ENCODE measurements at regions not wholly inside any gene's neighbourhood (a gene's known extent, or its start where the extent isn't known, plus 50 kb on each side); places are given as distances from the start of the nearest gene placed in this dataset.

DNA sequence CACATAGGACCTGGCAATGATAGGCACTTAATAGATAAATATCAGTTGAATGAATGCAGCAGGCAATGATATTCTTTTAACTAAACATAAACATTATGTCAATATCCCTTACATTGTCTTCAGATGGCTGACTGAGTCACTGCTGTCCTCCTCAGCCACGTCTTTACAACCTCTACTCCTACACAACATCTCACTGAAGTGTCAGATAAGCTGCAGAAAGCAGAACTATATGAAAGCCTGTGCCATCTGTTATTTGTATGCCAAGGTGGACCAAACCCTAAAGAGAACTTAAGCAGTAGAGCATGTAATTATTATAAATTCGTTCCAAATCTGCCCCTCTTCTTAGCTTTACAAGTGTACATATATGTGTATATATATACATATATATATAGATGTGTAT lies 271.2 kb downstream of the RASEF start:
- Histone ChIP-seq H4K8ac (ENCODE audit: low read depth, low read length) (no peak overlapping the region), H3K27me3 (ENCODE audit: insufficient read depth, low read length) (no peaks in the 10 kb centered on the region), H2BK12ac (ENCODE audit: low read length) (no peak overlapping the region), H2AK5ac (ENCODE audit: low read length) (no peak overlapping the region), H3K18ac (ENCODE audit: low read length) (no peak overlapping the region), H4K91ac (ENCODE audit: low read depth, low read length) (no peak overlapping the region), H4K12ac (ENCODE audit: low read depth, low read length) (no peak overlapping the region), H3K4me2 (ENCODE audit: low read length) (no peak overlapping the region), H3K79me1 (ENCODE audit: low read length) (no peaks in the 10 kb centered on the region), H3K9ac (ENCODE audit: low read length) (no peak overlapping the region), H3K27ac (ENCODE audit: low read depth, low read length) (no peak overlapping the region), H3K4me3 (ENCODE audit: low read depth, low read length) (no peak overlapping the region), H3K4ac (ENCODE audit: low read depth, low read length) (no peak overlapping the region), H3K23ac (ENCODE audit: low read length) (no peak overlapping the region), H2BK120ac (ENCODE audit: insufficient read depth, low read length, poor library complexity) (no peak overlapping the region), H2BK5ac (ENCODE audit: low read depth, low read length, poor library complexity) (no peak overlapping the region), H3K4me1 (ENCODE audit: control insufficient read depth in 1 of 2, insufficient read depth in 2 of 2, low read length in 2 of 2) (no peaks in the 10 kb centered on the region), H3K36me3 (ENCODE audit: control insufficient read depth in 1 of 2, insufficient read depth in 2 of 2, low read length in 2 of 2) (no peaks in the 10 kb centered on the region), H2AFZ (ENCODE audit: insufficient read depth, low read length, poor library complexity) (no peak overlapping the region), H3K14ac (ENCODE audit: low read length) (no peak overlapping the region), H3K79me2 (ENCODE audit: control insufficient read depth, insufficient read depth, low read length, poor library complexity) (no peaks in the 10 kb centered on the region), H3K9me3 (ENCODE audit: insufficient read depth, low read depth, low read length) (no peaks in the 10 kb centered on the region)
- DNase-seq, result no peak
- no CpG with 5 or more reads among the region's 2 CpGs for WGBS (ENCODE audit: extremely low coverage, insufficient coverage, insufficient read length)

- Histone ChIP-seq H3K79me1 (ENCODE audit: low read length) (no peaks in the 10 kb centered on the region), H3K36me3 (ENCODE audit: control insufficient read depth in 1 of 2, insufficient read depth in 2 of 2, low read length in 2 of 2) (no peaks in the 10 kb centered on the region), H3K23ac (ENCODE audit: low read length) (no peak overlapping the region), H3K4me2 (ENCODE audit: low read length) (no peak overlapping the region), H2BK12ac (ENCODE audit: low read length) (no peak overlapping the region), H4K91ac (ENCODE audit: low read depth, low read length) (no peak overlapping the region), H3K4me1 (ENCODE audit: control insufficient read depth in 1 of 2, insufficient read depth in 2 of 2, low read length in 2 of 2) (no peaks in the 10 kb centered on the region), H2BK5ac (ENCODE audit: low read depth, low read length, poor library complexity) (no peak overlapping the region), H4K12ac (ENCODE audit: low read depth, low read length) (no peak overlapping the region), H4K8ac (ENCODE audit: low read depth, low read length) (no peak overlapping the region), H3K27ac (ENCODE audit: low read depth, low read length) (no peak overlapping the region), H2AK5ac (ENCODE audit: low read length) (no peak overlapping the region), H3K14ac (ENCODE audit: low read length) (no peak overlapping the region), H2BK120ac (ENCODE audit: insufficient read depth, low read length, poor library complexity) (no peak overlapping the region), H3K4ac (ENCODE audit: low read depth, low read length) (no peak overlapping the region), H3K4me3 (ENCODE audit: low read depth, low read length) (no peak overlapping the region), H3K18ac (ENCODE audit: low read length) (no peak overlapping the region), H3K79me2 (ENCODE audit: control insufficient read depth, insufficient read depth, low read length, poor library complexity) (no peaks in the 10 kb centered on the region), H3K9ac (ENCODE audit: low read length) (no peak overlapping the region), H3K9me3 (ENCODE audit: insufficient read depth, low read depth, low read length) (no peaks in the 10 kb centered on the region), H3K27me3 (ENCODE audit: insufficient read depth, low read length) (no peaks in the 10 kb centered on the region), H2AFZ (ENCODE audit: insufficient read depth, low read length, poor library complexity) (no peak overlapping the region)
- no CpG with 5 or more reads among the region's 3 CpGs for WGBS (ENCODE audit: extremely low coverage, insufficient coverage, insufficient read length)
- no peak for DNase-seq
Observed at GRCh38 chr9:82797534-82797933, 265.4 kb downstream of the RASEF start.

DNA sequence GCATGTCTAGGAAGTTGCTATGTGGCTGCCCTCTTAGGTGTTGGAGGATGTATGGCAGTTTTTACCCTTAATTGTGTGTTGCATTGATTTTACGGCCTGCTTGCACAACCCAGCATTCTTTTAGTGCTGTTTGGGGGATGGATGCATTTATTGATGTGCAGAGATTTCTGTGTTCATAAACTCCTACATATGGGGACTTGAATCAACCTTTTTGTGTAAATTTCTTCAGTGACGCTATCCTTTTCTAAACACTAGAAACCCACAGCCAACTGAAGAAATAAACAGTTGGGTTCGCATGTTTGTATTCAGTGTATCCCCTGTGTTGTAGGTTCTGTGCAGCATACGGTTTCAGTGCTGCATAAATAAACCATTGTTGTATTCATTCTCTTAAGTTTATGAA lies 263.7 kb downstream of the RASEF start:
- Histone ChIP-seq H3K27me3 (ENCODE audit: insufficient read depth, low read length) (no peaks in the 10 kb centered on the region), H3K36me3 (ENCODE audit: control insufficient read depth in 1 of 2, insufficient read depth in 2 of 2, low read length in 2 of 2) (no peaks in the 10 kb centered on the region), H3K23ac (ENCODE audit: low read length) (no peak overlapping the region), H2BK5ac (ENCODE audit: low read depth, low read length, poor library complexity) (no peak overlapping the region), H3K4me2 (ENCODE audit: low read length) (no peak overlapping the region), H4K8ac (ENCODE audit: low read depth, low read length) (no peak overlapping the region), H2BK12ac (ENCODE audit: low read length) (no peak overlapping the region), H4K91ac (ENCODE audit: low read depth, low read length) (no peak overlapping the region), H3K4me1 (ENCODE audit: control insufficient read depth in 1 of 2, insufficient read depth in 2 of 2, low read length in 2 of 2) (no peaks in the 10 kb centered on the region), H3K4me3 (ENCODE audit: low read depth, low read length) (no peak overlapping the region), H4K12ac (ENCODE audit: low read depth, low read length) (no peak overlapping the region), H2BK120ac (ENCODE audit: insufficient read depth, low read length, poor library complexity) (no peak overlapping the region), H3K79me2 (ENCODE audit: control insufficient read depth, insufficient read depth, low read length, poor library complexity) (no peaks in the 10 kb centered on the region), H3K9me3 (ENCODE audit: insufficient read depth, low read depth, low read length) (no peaks in the 10 kb centered on the region), H2AK5ac (ENCODE audit: low read length) (no peak overlapping the region), H3K14ac (ENCODE audit: low read length) (no peak overlapping the region), H3K9ac (ENCODE audit: low read length) (no peak overlapping the region), H3K79me1 (ENCODE audit: low read length) (no peaks in the 10 kb centered on the region), H3K27ac (ENCODE audit: low read depth, low read length) (no peak overlapping the region), H3K4ac (ENCODE audit: low read depth, low read length) (no peak overlapping the region), H3K18ac (ENCODE audit: low read length) (no peak overlapping the region), H2AFZ (ENCODE audit: insufficient read depth, low read length, poor library complexity) (no peak overlapping the region)
- DNase-seq, result no peak
- WGBS (ENCODE audit: extremely low coverage, insufficient coverage, insufficient read length), result no CpG with 5 or more reads among the region's 4 CpGs

- WGBS (ENCODE audit: extremely low coverage, insufficient coverage, insufficient read length), result no CpG with 5 or more reads among the region's 5 CpGs
Observed at GRCh38 chr9:82805027-82805426, 257.9 kb downstream of the RASEF start.

More at GRCh38 chr9:82805027-82805426, 257.9 kb downstream of the RASEF start:
- Histone ChIP-seq H3K79me1 (ENCODE audit: low read length) (peaks cover 5% of the 10 kb centered on the region), H2BK5ac (ENCODE audit: low read depth, low read length, poor library complexity) (no peak overlapping the region), H2BK120ac (ENCODE audit: insufficient read depth, low read length, poor library complexity) (no peak overlapping the region), H3K23ac (ENCODE audit: low read length) (no peak overlapping the region), H2AK5ac (ENCODE audit: low read length) (no peak overlapping the region), H4K91ac (ENCODE audit: low read depth, low read length) (no peak overlapping the region), H3K27me3 (ENCODE audit: insufficient read depth, low read length) (no peaks in the 10 kb centered on the region), H3K9me3 (ENCODE audit: insufficient read depth, low read depth, low read length) (no peaks in the 10 kb centered on the region), H3K4me3 (ENCODE audit: low read depth, low read length) (no peak overlapping the region), H3K9ac (ENCODE audit: low read length) (no peak overlapping the region), H4K8ac (ENCODE audit: low read depth, low read length) (no peak overlapping the region), H3K4me2 (ENCODE audit: low read length) (no peak overlapping the region), H3K36me3 (ENCODE audit: control insufficient read depth in 1 of 2, insufficient read depth in 2 of 2, low read length in 2 of 2) (no peaks in the 10 kb centered on the region), H3K27ac (ENCODE audit: low read depth, low read length) (no peak overlapping the region), H4K12ac (ENCODE audit: low read depth, low read length) (no peak overlapping the region), H3K4ac (ENCODE audit: low read depth, low read length) (no peak overlapping the region), H3K14ac (ENCODE audit: low read length) (no peak overlapping the region), H3K4me1 (ENCODE audit: control insufficient read depth in 1 of 2, insufficient read depth in 2 of 2, low read length in 2 of 2) (peaks cover 1 to 4% of the 10 kb centered on the region in 2 experiments), H3K79me2 (ENCODE audit: control insufficient read depth, insufficient read depth, low read length, poor library complexity) (no peaks in the 10 kb centered on the region), H2BK12ac (ENCODE audit: low read length) (no peak overlapping the region), H2AFZ (ENCODE audit: insufficient read depth, low read length, poor library complexity) (no peak overlapping the region), H3K18ac (ENCODE audit: low read length) (no peak overlapping the region)
- no peak for DNase-seq

Measured in trophoblast cell (in vitro differentiated cells and primary cell).